NCI-H1694 (cell line): ENCODE measurements at regions not wholly inside any gene's neighbourhood (a gene's known extent, or its start where the extent isn't known, plus 50 kb on each side); places are given as distances from the start of the nearest gene placed in this dataset.
"Not testable (repeated sequence)": the region's sequence is repeated elsewhere in the genome, so short reads cannot be mapped to it uniquely, and the experiment has no call there.

Experiments used
- DNase-seq: peaks from one replicate; lab custom pipeline; 2025; lab: John Stamatoyannopoulos, UW

DNA sequence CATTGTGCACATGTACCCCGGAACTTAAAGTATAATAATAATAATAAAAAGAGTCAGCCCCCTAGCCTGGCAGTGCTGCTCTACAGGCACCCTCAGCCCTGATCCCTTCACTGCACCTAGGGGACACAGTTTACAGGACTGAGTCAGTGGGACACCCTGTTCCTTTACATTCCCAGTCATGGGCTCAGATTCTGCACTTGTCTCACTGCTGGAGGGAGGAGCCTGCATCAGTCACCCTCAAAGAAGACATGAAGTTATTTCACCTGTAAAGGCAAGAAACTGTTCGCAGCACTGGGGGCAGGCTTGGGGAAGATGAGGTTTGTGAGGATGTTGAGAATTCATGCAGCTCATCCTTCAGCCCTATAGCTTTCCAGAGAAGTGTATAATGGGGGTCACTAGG lies 50.7 kb upstream of the VPREB1 start:
- DNase-seq = no peak

DNA sequence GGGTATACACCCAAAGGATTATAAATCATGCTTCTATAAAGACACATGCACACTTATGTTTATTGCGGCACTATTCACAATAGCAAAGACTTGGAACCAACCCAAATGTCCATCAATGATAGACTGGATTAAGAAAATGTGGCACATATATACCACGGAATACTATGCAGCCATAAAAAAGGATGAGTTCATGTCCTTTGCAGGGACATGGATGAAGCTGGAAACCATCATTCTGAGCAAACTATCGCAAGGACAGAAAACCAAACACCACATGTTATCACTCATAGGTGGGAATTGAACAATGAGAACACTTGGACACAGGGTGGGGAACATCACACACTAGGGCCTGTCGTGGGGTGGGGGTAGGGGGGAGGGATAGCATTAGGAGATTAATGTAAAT lies 51.1 kb upstream of the VPREB1 start:
- DNase-seq = not testable (repeated sequence)

DNA sequence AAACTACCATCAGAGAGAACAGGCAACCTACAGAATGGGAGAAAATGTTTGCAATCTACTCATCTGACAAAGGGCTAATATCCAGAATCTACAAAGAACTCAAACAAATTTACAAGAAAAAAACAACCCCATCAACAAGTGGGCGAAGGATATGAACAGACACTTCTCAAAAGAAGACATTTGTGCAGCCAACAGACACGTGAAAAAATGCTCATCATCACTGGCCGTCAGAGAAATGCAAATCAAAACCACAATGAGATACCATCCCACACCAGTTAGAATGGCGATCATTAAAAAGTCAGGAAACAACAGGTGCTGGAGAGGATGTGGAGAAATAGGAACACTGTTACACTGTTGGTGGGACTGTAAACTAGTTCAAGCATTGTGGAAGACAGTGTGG lies 51.6 kb upstream of the VPREB1 start:
- DNase-seq = not testable (repeated sequence)

DNA sequence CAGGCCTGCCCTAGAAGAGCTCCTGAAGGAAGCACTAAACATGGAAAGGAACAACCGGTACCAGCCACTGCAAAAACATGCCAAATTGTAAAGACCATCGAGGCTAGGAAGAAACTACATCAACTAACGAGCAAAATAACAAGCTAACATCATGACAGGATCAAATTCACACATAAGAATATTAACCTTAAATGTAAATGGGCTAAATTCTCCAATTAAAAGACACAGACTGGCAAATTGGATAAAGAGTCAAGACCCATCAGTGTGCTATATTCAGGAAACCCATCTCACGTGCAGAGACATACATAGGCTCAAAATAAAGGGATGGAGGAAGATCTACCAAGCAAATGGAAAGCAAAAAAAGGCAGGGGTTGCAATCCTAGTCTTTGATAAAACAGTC lies 54.8 kb upstream of the VPREB1 start:
- DNase-seq = not testable (repeated sequence)

DNA sequence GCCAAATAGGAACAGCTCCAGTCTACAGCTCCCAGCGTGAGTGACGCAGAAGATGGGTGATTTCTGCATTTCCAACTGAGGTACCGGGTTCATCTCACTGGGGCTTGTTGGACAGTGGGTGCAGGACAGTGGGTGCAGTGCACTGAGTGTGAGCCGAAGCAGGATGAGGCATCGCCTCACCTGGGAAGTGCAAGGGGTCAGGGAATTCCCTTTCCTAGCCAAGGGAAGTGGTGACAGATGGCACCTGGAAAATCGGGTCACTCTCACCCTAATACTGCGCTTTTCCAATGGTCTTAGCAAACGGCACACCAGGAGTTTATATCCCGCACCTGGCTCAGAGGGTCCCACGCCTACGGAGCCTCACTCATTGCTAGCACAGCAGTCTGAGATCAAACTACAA lies 56.7 kb upstream of the VPREB1 start:
- DNase-seq = not testable (repeated sequence)

DNA sequence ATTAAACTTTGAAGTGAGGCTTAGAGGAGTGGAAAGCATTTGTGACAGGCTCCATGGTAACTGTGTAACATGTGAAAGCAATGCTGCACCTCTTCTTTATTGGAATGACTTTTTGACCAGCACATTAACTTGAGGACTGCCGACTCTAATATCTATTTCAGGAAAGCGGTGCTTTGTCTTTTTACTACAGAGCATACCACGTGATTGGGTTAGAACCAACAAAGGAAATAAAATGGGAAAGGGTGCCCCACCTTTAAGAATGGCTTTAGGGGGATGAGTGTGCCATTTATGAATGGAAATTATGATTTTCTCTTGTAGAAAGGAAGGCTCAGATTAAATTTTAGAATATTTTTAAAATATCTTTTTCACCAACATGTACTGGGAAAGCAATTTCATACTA lies 57.3 kb upstream of the VPREB1 start:
- DNase-seq = no peak

DNA sequence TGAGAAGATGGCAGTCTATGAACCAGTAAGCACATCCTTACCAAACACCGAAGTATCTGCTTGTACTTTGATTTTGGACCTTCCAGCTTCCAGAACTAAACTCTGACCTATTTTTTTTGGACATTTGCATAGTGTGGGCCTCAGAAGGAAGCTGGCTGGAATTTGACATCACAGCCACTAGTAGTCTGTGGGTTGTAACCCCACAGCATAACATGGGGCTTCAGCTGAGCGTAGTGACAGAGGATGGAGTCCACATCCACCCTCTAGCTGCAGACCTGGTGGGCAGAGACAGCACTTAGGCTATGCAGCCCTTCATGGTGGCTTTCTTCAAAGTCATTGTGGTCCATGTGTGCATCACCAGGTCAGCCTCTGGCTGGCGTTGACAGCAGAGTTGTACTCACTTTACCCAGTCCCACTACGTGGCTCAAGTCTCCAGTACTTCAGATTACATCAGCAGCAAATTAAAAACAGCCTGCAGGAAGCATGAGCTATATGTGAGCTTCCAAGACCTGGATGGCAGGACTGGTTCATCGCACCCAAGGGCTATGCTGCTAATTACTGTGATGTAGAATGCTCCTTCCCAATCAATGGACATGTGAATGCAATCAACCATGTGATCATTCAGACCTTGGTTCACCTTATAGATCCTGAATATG lies 58.6 kb upstream of the VPREB1 start:
- DNase-seq = no peak

DNA sequence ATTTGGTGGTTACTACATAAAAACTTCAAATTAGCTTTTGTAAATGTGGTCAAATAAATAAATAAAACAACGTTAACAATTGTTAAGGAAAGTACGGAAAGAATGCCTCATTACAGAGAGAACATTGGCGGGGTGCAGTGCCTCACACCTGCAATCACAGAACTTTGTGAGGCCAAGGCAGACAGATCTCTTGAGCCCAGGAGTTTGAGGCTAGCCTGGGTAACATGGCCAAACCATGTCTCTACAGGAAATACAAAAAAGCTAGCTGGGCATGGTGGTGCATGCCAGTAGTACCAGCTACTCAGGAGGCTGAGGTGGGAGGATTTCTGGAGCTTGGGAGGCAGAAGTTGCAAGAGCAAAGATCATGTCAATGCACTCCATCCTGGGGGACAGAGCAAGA lies 59.4 kb upstream of the VPREB1 start:
- DNase-seq = no peak

DNA sequence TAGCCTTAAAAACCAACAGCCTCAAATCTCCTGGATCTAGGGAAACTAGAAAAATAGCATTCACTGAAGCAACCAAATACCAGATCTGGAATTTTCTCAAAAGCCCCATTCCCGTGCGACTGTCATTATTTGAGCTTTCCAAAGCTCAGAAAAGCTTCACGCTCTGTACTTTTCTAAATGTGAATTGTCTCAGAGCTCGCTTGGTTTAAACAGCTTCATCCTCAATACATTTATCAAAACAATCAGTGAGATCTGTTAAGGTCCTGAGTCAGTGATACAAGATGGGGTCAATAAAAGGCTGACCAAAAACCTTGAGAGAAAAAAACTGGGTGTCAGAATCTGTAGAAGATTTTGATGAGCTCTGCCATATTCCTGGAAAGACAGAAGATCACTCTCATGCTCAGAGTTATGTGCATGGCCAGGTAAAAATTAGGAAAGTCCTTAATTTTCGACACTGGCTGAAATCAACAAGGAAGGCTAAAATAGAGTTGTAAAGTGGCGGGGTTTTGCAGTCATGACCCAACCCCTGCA lies 60.2 kb upstream of the VPREB1 start:
- DNase-seq = no peak

DNA sequence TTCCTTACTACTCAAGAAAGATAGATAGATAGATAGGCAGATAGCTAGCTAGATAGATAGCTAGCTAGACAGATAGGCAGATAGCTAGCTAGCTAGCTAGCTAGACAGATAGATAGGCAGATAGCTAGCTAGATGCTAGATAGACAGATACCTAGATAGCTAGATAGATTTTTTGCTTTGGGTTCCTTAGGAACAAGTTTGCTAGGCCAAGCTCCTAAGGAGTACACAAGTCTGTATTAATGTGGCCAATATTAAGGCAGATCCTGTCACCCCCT lies 61.7 kb upstream of the VPREB1 start:
- no peak for DNase-seq

DNA sequence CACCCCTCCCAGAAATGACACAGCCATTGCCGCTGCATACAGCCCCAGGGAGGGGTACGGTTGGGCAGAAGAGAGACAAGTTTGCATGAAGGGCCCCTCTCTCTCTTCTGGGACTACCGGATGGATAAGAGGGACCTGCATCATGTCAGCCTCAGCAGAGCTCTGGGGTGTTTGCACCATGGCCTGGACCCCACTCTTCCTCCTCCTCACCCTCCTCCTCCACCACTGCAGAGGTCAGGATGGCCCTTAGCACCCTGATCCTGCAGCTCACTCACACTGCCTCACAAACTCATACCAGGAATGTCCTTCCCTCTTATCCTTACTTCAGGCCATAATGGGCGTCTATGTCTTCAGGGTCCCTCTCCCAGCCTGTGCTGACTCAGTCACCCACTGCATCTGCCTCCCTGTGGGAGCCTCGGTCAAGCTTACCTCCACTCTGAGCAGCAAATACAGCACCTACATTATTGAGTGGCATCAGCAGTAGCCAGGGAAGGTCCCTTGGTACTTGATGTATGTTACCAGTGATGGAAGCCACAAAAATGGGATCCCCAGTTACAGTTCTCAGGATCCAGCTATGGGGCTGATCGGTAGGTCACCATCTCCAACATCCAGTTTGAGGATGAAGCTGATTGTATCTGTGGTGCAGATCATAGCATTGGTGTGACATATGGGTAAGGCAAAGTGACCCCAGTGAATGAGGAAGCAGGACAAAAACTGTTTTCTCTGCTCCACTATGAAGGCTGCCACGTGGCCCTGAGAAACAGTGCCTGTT lies 62.2 kb upstream of the VPREB1 start:
- DNase-seq = no peak

DNA sequence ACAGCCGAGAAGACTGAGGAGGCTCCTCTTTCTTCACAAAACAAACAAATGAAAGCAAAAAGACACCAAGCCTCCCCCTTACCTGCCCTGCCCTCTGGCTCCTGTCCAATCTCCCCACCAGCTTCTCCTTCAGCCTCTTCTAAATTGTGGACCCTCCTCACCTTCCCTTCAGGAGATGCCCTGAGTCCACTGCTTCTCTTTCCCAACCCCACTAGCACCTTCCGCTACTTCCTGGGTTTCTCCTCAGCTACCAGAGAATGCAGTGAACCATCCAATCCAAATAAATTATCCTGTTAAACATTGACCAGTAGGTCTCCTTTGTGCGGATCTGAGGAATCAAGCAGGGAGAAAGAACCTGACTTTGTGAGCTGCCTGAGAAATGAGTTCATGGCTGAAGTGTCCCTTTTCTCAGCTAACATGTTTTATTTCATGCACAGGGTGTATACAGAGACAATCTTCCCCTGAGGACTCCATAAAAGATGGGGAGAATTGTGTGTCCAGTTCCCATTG lies 63.2 kb upstream of the VPREB1 start:
- no peak for DNase-seq

DNA sequence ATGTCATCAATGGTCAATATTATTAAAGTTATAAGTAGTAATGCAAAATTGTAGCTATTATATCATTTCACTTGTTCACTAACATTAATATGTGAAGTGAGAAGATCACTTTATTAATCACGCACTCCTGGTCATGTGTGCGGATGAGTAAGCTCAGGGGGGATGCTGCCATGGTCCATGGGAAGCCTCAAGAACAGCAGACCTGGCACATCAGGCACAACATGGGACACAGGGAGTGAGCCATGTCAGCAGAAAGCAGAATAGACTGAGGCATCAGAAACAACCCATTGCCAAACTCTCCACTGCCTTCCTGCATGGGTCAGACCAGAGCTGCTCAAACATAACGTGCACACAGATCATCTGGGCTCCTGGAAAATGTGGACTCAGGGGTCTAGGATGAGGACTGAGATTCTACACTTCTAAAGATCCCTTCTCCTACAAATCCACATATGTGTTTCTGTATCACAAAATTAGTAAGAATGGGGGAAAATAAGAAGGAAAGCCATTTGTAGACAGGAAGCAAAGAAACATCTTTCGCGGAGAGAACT lies 63.8 kb upstream of the VPREB1 start:
- no peak for DNase-seq

DNA sequence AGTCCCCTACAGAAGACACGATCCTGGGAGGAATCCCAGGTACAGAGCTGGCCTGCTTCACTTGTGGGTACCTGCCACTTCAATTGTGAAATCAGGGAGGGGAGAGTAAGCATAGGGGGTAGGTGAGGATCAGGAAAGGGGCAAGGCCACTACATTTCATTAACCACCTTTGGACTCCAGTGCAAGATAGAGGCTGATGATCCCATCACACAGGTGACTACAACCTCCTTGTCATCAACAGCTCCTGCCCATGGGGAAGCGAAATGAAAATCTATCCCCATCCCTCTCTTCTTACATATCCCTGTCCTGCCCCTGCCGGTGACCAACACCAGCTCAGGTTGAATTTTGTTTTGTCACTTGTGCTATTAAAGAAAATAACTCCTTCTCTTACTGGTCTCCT lies 64.7 kb upstream of the VPREB1 start:
- DNase-seq = no peak

DNA sequence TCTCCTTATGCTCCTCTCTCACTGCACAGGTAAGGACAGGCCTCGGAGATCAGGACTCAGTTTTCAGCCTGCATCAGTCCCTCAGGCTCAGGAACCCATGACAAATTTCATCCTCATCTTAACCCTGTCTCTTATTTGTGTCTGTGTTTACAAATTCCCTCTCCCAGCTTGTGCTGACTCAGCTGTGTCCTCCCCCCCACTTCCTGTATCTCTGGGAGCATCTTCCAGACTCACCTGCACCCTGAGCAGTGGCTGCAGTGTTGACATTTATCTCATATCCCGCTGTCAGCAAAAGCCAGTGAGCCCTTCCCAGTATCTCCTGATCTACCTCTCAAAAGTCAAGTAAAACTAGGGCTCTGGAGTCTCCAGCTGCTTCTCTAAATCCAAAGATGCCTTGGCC lies 65.6 kb upstream of the VPREB1 start:
- no peak for DNase-seq

DNA sequence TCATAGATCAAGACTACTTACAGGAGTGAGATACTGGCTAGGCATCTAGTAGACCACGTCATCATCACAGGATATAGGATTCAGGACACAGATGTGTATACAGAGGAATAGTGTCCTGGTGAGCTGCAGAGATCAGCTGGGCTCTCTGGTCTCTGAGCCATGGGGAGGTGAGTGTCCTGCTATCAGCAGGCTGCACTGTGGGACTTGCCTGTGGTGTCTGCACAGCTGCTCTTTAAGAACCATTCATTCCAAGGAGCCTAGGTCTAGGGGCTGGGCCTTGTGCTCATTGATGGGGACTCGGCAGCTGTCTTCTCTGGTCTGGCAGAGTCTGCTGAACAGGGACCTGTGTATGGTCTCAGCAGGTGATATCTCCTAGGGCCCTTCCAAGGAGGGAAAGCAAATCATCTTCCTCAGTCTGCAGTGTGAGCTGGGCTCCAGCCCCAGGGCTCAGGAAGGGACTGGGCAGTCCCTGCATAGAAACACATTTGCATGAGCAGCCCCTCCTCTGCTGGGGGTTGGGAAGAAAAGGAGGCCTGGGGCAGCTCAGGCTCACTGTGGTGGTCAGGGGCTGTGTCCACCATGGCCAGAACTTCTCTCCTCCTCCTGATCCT lies 66.1 kb upstream of the VPREB1 start:
- DNase-seq = no peak

DNA sequence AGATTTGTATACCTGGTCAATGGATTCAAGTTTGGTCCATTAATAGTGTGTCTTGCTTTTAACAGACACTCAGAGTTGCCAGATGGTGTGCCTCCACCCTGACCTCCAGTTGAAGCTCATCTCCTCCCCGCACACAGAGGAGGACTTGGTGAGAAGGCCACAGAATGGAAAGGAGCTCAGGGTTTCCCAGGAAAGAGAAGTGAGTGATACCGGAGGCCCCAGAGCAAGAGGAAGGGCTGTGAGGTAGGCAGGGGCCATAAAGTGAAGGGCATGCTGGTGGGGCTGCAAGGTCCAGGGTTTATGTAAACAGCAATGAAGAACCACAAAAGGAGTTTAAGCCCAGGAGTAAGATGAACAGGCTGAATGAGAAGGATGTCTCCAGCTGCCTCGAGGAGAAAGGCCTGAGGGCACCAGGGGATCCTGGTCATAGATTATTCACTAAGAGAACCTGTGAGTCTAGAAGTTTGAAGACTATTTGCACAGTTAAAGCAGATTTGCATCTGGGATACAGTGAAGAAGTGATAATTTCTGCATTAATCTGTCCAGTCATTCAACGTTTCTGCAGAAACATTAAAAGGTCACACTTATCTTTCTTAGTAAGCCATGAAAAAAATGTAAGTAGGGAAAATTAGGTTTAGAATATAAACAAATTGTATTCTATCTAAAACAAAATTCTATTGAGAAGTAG lies 67.5 kb upstream of the VPREB1 start:
- no peak for DNase-seq

DNA sequence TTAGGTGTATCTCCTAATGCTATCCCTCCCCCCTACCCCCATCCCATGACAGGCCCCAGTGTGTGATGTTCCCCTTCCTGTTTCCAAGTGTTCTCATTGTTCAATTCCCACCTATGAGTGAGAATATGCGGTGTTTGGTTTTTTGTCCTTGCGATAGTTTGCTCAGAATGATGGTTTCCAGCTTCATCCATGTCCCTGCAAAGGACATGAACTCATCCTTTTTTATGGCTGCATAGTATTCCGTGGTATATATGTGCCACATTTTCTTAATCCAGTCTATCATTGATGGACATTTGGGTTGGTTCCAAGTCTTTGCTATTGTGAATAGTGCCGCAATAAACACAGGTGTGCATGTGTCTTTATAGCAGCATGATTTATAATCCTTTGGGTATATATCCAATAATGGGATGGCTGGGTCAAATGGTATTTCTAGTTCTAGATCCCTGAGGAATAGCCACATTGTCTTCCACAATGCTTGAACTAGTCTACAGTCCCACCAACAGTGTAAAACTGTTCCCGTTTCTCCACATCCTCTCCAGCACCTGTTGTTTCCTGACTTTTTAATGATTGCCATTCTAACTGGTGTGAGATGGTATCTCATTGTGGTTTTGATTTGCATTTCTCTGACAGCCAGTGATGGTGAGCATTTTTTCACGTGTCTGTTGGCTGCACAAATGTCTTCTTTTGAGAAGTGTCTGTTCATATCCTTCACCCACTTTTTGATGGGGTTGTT lies 71.5 kb upstream of the VPREB1 start:
- not testable (repeated sequence) for DNase-seq

DNA sequence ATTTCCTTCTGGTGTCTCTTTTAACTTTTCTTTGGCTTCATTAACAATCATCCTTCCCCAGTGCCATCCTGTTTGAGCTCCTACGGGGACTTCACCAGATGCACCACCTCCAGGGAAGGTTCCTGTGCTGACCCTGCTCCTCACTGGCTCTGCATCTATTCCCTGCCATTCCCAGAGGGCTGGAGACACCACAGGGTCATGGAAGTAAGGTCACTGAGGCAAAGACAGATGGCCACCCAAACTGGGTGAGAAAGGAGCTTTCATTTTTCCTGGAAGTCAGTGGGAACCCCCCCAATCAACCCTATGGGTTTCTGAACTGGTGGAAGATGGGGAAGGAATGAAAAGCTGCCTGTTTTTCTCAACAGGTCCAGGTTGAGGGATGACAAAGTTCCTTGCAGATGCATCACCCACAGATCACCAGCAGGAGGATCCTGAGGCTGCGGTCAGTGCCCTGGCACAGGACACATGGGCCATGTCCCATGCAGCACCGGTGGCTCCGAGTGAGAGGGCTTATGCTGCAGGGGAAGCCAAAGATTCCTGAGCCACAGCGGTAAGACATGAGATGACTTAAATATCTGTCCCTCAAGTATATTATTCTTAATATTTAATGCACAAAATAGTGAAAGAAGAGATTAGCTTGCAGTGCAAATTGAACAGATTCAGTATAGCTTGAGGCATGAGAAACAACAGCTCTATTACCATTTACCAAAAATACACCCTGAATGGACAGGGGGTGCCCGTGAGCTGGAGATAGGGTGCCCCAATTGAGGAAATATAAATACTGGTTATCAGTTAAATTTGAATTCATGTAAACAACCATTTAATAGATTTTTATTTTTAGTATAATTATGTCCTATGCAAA lies 73.0 kb upstream of the VPREB1 start:
- DNase-seq = no peak

DNA sequence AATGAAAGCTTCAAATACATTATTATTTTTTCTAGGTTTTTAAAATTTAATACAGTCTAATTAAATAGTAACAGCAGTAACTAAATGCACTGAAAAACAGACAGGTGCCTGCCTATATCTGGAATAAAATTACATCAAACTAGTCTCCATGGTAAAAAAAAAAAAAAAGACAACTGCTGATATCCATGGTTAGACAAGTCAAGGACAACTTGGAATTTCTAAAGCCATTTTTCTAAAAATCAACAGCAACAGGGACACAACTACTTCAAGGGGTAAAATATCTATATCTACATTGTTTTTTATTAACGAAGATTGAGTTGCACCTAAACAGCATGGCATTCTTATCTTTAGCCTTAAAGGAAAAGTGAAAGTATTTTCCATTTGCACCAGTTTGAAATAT lies 74.7 kb upstream of the VPREB1 start:
- DNase-seq = no peak
